ENCODE measurements at regions not wholly inside any gene's neighbourhood (a gene's known extent, or its start where the extent isn't known, plus 50 kb on each side); places are given as distances from the start of the nearest gene placed in this dataset.

GRCh38 chr1:222049176-222049575, 307.3 kb upstream of the DUSP10 start:
- CTCF ChIA-PET = no interaction called here
- no peaks in the 10 kb centered on the region for H3K36me3 Mint-ChIP-seq (ENCODE audit: low read depth)
- H3K9me3 Mint-ChIP-seq = no peaks in the 10 kb centered on the region
- TF ChIP-seq CTCF (IDR thresholded peaks at IDR 0.05) = no peak
- H3K27me3 Mint-ChIP-seq = no peaks in the 10 kb centered on the region
- POLR2A ChIA-PET = no interaction called here
- H3K27ac Mint-ChIP-seq = no peak overlapping the region
- H3K4me1 Mint-ChIP-seq = peaks cover 14% of the 10 kb centered on the region
- no peak overlapping the region for H3K4me3 Mint-ChIP-seq
- no peak for ATAC-seq (ENCODE audit: low read depth)
- intact Hi-C loops (cut with micrococcal nuclease) = no loop called here
- DNase-seq = no peak

- no peak for TF ChIP-seq CTCF (IDR thresholded peaks at IDR 0.05)
- H3K27ac Mint-ChIP-seq = no peak overlapping the region
- ATAC-seq (ENCODE audit: low read depth) (peak; percentile 75), DNase-seq (no peak)
- CTCF ChIA-PET = no interaction called here
- intact Hi-C loops (cut with micrococcal nuclease) = no loop called here
- no peak overlapping the region for H3K4me3 Mint-ChIP-seq
- peaks cover 14% of the 10 kb centered on the region for H3K4me1 Mint-ChIP-seq
- no peaks in the 10 kb centered on the region for H3K36me3 Mint-ChIP-seq (ENCODE audit: low read depth)
- no peaks in the 10 kb centered on the region for H3K9me3 Mint-ChIP-seq
- no peaks in the 10 kb centered on the region for H3K27me3 Mint-ChIP-seq
- POLR2A ChIA-PET = interaction anchor here (1.0 to 1.4 kb wide), 2 partner anchors 254 to 306 kb away, joined by 3 read pairs; partner anchors contain the start of gene DUSP10
Observed at GRCh38 chr1:222048094-222048595, 306.3 kb upstream of the DUSP10 start.

GRCh38 chr1:222047366-222047765, 305.5 kb upstream of the DUSP10 start:
- H3K27ac Mint-ChIP-seq = no peak overlapping the region
- no peak for DNase-seq
- POLR2A ChIA-PET = interaction anchor here (1.0 to 1.4 kb wide), 2 partner anchors 254 to 305 kb away, joined by 3 read pairs; partner anchors contain the start of gene DUSP10
- ATAC-seq (ENCODE audit: low read depth) = no peak
- CTCF ChIA-PET = no interaction called here
- intact Hi-C loops (cut with micrococcal nuclease) = no loop called here
- H3K4me3 Mint-ChIP-seq = no peak overlapping the region
- H3K4me1 Mint-ChIP-seq = peaks cover 14% of the 10 kb centered on the region
- no peaks in the 10 kb centered on the region for H3K36me3 Mint-ChIP-seq (ENCODE audit: low read depth)
- no peaks in the 10 kb centered on the region for H3K27me3 Mint-ChIP-seq
- TF ChIP-seq CTCF (IDR thresholded peaks at IDR 0.05) = no peak
- H3K9me3 Mint-ChIP-seq = no peaks in the 10 kb centered on the region

- intact Hi-C loops (cut with micrococcal nuclease) = no loop called here
- TF ChIP-seq CTCF (IDR thresholded peaks at IDR 0.05) = no peak
- POLR2A ChIA-PET = interaction anchor here (0.7 kb wide), 1 partner anchor 29 kb away, joined by 4 read pairs; no protein-coding TSS in a partner anchor
- CTCF ChIA-PET = no interaction called here
- Mint-ChIP-seq H3K27me3 (no peaks in the 10 kb centered on the region), H3K4me1 (peaks cover 14% of the 10 kb centered on the region), H3K9me3 (no peaks in the 10 kb centered on the region), H3K4me3 (no peak overlapping the region), H3K36me3 (ENCODE audit: low read depth) (no peaks in the 10 kb centered on the region), H3K27ac (no peak overlapping the region)
- DNase-seq (no peak), ATAC-seq (ENCODE audit: low read depth) (no peak)
Observed at GRCh38 chr1:222046684-222047263, 304.9 kb upstream of the DUSP10 start.

DNA sequence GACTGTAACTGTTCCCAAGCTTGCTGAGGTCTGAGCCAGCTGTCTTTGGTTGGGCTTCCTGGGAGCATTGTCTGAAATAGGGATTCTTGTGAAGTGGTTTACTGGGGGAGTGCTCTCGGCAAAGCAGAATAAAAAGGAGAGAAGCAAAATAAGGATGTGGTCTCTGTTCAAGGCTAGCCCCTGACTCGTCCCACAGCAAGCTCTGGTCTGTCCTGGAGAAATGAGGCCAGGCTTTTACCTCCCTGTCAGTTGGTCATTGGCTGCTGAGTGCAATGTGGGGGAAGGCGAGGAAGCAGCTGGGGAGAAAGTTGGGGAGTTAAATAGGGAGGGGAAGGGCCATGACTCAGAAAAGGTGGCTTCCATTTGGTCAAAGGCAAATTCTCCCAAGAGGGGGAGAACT, 303.9 kb upstream of the DUSP10 start:
- no peaks in the 10 kb centered on the region for H3K27me3 Mint-ChIP-seq
- CTCF ChIA-PET = no interaction called here

More for the DNA sequence above, 303.9 kb upstream of the DUSP10 start:
- no peak for TF ChIP-seq CTCF (IDR thresholded peaks at IDR 0.05)
- intact Hi-C loops (cut with micrococcal nuclease) = no loop called here
- H3K27ac Mint-ChIP-seq = no peak overlapping the region
- H3K4me3 Mint-ChIP-seq = no peak overlapping the region
- H3K9me3 Mint-ChIP-seq = no peaks in the 10 kb centered on the region
- H3K36me3 Mint-ChIP-seq (ENCODE audit: low read depth) = no peaks in the 10 kb centered on the region
- no peak for DNase-seq
- H3K4me1 Mint-ChIP-seq = peaks cover 14% of the 10 kb centered on the region
- ATAC-seq (ENCODE audit: low read depth) = no peak
- POLR2A ChIA-PET = interaction anchor here (0.7 kb wide), 1 partner anchor 28 kb away, joined by 4 read pairs; no protein-coding TSS in a partner anchor
